ENCODE measurements at regions not wholly inside any gene's neighbourhood (a gene's known extent, or its start where the extent isn't known, plus 50 kb on each side); places are given as distances from the start of the nearest gene placed in this dataset.

DNA sequence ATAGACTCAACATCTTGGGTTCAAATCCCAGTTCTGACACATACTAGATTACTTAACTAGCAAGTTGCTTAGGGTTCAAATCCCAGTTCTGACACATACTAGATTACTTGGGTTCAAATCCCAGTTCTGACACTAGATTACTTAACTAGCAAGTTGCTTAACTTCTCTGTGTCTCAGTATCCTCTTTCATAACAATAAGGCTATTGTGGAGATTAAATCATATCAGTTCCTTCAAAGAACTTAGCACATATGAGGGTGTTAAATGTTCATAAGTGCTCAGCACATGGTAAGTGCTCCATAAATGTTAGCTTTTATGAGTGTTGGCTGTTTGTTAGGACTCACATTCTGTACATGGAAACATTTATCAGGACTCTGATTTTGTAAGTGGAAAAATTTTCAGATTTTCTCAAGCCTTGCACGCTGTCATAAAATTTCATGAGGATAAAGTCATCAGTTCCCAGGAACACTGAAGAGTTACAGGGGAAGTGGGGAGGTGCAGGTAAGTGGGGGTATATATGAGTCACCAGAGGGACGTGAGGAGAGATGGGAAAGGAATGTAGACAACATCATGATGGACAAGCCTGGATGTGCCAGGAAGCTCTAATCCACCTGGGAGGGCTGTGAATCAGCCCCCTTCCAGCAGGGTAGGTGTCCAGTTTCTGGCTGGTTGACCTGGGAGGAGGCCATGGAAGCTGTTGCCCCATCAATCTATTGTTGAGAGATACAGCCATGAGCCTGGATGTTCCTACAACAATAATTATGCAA is 532.2 kb upstream of the WWC1 start:
- no peak for FAIRE-seq

GRCh38 chr5:167763772-167764171 is 527.7 kb upstream of the WWC1 start:
- no peak for FAIRE-seq

DNA sequence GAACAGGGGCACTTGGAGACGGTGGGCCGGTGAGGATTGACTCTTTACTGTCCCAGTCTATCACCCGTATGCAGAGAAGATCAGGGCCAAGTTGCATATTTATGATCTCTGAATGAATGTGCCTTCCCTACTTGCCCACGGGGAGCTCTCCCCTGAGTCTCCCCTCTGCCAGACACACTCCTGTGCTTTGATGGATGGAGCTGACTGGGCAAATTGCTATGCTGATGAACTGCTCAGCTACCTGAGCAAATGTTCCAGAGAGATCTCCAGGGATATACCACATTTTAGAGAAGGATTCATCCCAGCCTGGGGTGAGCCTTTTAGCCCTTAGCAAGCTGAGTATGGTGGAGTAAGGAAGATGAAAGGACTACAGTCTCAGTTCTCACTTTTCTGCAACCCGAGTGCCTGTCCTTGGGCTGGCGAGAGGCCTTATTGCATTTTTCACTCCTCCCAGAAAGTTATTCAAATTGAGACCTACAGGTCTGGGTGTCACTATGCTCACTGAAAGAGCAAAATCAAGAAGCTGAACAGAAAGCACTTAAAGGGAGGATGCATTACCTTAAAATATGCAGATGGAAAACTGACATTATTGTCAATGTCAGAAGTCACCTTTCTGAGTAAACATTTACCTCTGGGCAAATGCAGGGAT is 526.7 kb upstream of the WWC1 start:
- no peak for FAIRE-seq

- no peak for FAIRE-seq
These were observed 526.1 kb upstream of the WWC1 start for GRCh38 chr5:167765352-167765751.

DNA sequence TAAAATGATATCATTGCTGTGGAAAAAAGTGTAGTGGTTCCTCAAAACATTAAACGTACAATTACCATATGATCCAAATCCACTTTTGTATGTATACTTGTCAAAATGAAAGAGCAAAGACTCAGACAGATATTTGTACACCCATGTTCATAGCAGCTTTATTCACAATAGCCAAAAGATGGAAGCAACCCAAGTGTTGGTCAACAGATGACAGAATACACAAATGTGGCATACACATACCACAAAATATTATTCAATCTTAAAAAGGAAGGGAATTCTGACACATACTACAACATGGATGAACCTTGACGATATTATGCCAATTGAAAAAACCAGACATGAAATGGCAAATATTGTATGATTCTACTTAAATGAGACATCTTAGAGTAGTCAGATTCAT is 524.5 kb upstream of the WWC1 start:
- no peak for FAIRE-seq

GRCh38 chr5:167767795-167768194 is 523.6 kb upstream of the WWC1 start:
- FAIRE-seq: no peak

DNA sequence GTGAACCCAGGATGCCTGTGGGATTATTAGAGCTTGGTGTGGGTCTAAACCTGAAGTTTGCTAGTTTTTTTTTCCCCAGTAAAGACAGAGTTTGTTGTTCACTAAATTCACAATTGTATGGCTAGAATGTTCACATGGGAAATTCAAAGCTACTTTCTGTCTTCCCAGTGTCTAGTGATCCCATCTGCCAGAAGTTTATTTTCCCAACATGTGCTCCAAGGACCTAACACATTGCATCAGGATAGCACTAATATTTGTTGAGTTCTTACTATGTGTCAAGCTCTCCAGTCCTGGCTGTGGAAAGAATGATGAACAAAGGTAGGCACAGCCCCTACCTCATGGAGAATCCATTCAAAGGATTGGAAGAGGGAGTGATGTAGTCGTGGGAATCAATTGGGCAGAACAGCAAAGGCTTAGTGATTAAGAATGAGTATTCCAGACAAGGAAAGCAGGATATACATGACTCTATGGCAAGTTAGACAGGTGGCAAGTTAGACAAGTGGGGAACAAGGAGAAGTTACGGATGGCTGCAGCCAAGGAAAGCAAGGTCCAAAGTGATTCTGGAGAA is 521.5 kb upstream of the WWC1 start:
- no peak for FAIRE-seq

- FAIRE-seq: no peak
These were observed 521.0 kb upstream of the WWC1 start for GRCh38 chr5:167770461-167770860.

GRCh38 chr5:167771571-167771970 is 519.9 kb upstream of the WWC1 start:
- no peak for FAIRE-seq

DNA sequence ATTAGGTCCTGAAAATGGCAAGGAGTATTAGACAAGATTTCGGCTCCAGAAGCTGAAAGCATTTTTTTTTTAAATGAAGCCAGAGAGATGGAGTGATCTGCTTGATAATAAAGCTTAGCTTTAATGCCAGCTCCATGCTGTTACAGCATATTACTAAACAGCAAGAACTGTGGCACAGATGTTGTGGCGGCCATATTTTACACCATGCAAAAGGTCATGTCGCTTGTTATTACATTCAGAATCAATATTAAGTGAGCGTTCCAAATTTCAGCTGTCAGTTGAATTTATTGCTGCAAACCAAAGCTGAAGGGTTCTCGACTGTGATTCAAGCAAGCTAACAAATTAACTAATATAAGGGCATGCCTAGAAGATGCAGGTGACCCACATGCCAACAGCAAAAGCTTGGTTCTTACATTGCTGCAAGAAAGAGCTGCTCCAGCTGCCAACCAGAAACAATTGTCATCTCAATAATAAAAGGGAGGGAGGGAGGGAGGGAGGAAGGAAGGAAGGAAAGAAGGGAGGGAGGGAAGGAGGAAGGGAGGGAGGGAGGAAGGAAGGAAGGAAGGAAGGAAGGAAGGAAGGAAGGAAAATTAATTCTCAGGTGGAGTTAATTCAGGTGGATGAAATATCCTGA is 517.7 kb upstream of the WWC1 start:
- FAIRE-seq: no peak

DNA sequence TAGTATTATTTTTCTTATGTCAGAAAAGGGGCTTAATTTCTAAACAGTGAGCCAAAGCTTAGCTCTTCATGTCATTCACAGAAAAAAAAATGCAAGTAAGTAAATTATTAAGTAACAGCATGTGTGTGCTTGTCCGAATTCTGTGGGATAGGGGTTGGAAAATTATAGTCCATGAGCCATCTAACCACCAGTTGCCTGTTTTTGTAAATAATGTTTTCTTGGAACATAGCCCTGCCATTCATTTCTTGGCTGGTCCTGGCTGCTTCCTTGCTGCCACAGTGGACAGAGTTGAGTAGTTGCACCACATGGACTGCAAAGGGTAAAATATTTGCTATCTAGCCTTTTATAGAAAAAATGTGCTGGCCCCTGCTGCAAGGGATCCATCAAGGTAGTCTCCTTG is 513.7 kb upstream of the WWC1 start:
- FAIRE-seq: no peak

DNA sequence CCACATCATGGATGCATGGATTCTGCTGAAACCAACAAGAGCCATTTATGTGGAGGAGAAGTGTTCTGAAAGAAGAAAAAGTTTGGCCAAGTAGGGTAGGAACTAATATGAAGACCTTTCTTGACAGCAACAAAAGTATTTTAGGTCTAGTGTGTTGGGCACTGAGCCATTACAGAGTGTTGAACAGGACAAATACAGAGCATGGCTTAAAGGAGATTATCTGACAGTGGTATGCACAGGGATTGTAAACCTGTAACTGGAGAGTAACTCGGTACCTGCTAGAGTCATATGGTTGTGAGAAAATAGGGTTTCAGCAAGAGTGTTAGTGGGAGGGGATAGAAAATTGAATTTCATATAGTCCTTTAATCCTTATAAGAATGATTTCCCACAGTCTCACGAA is 513.2 kb upstream of the WWC1 start:
- FAIRE-seq: no peak

DNA sequence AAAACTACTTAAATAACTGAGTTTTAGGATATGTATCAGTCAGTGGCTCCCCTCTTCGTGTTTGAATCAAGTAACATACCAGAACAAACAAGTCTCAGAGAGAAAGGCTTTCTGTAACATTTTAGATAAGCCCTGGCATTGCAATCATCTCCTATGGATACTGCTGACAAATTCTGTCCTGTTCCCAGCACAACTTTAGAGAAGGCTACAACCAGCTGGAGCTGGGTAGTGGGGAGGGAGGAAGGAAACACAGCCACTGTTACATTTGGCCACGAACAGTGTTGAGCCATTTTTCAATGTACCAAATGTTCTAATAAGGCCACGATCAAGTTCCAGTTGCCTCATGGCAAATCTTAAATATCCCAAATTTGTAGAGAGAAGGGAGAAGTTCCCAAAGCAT is 511.8 kb upstream of the WWC1 start:
- FAIRE-seq: no peak

DNA sequence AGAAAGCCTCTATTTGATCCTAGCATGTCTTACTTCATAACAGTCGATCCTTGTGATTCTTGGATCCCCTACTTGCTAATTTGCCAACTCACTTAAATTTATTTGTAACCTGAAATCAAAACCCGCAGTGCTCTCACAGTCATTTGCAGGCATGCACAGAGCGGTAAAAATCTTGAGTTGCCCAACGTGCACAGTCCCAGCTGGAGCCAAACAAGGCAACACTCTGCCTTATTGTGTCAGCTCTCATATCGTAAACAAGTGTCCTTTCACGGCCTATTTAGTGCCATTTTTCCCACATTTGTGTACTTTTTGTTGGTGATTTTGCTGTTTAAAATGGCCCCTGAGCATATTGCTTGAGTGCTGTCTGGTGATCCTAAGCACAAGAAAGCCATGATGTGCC is 511.3 kb upstream of the WWC1 start:
- FAIRE-seq: no peak

GRCh38 chr5:167783145-167783817 is 508.2 kb upstream of the WWC1 start:
- FAIRE-seq: no peak

- no peak for FAIRE-seq
These were observed 506.3 kb upstream of the WWC1 start for GRCh38 chr5:167785106-167785505.

GRCh38 chr5:167785901-167786300 is 505.5 kb upstream of the WWC1 start:
- no peak for FAIRE-seq

- no peak for FAIRE-seq
These were observed 504.4 kb upstream of the WWC1 start for GRCh38 chr5:167786871-167787578.

DNA sequence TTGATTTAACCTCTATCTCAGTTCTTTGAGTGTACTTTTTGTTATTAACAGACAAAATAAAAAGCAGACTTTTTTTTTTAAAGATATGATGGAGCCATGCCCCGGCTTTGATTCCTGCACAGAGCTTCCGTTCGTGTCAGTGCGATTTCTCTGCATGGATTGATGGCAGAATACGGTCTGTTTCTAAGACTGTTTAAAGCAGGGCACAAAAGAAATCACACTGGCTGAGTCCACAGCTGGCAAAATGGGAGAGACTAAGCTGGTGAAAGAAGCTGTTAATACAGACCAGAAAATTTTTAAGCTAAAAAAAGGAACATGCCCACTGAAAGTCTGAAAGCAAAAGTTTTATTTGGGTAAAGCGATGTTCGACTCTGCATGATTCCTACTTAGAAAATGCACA is 501.4 kb upstream of the WWC1 start:
- FAIRE-seq: no peak

- FAIRE-seq: no peak
These were observed 500.8 kb upstream of the WWC1 start for GRCh38 chr5:167790462-167791260.

DNA sequence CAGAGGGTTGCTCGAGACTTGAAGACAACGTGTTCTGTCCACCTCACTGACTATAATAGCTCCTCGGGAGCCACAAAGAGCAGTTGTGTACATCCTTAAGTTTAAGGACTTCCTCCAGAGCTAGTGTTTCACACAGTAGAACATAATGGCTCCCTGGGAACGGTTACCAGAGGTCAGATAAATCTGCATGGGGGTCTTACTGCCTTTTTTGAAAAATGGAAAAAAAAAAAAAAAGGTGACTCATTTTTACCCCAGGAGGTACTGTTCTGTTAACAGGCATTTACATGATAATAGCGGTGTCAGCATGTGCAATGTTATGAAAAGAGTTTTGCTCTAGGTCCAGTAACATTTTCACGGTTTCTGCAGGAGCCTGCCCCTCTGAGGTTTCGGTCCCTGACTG is 498.9 kb upstream of the WWC1 start:
- FAIRE-seq: no peak

DNA sequence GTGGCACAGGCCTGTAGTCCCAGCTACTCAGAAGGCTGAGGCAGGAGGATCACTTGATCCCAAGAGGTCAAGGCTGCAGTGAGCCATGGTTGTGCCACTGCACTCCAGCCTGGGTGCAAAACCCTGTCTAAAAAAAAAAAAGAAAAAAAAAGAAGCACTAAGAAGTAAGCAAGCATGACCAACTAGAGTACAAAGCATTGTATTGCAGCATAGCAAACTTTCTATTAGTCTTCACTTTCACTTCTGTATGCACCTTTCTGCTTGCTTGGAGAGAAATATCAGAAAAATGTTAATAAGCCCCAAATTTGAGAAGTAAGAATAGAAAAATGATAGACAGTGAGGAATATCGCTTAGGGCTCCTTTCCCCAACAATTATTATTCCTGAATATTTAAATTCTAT is 497.7 kb upstream of the WWC1 start:
- no peak for FAIRE-seq
